Fibroblast of lung (primary cell): ENCODE measurements at regions not wholly inside any gene's neighbourhood (a gene's known extent, or its start where the extent isn't known, plus 50 kb on each side); places are given as distances from the start of the nearest gene placed in this dataset.

Experiments
- EZH2 ChIP-seq: IDR thresholded peaks from 2 replicates; pipeline ENCODE4 v1.5.1; 2012; ENCODE audit warnings: low read length, control low read depth, mild to moderate bottlenecking; ENCODE audit errors: missing control alignments
- TF ChIP-seq, protein P1 (sequence below), 2 donors: IDR thresholded peaks in 1 of 2; conservative IDR thresholded peaks in 1 of 2; 1 replicate in 1 of 2; 2 replicates in 1 of 2; pipeline ENCODE4 v1.5.1; 2011 to 2012; ENCODE audit warnings: low read length in 2 of 2, control low read depth in 1 of 2, inconsistent platforms in 1 of 2, low read depth in 1 of 2, mild to moderate bottlenecking in 1 of 2

DNA sequence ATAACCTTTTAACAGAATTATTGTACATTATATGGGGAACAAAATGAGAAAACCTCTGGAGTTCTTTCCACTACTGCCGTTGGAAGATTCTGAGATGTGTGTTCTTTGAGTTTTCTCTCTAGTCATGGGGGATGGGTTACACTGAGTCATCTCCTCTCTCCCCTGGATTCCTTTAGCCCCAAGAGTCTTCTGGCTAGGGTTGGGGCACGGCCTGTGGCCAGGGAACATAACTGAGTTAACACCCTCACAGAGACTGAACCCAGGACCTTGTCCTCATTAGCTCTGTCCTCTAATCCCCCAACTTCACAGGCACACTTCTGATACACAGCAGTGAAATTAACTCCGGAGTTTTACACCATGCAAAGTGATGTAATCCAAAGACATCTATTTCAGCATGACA, 142.3 kb upstream of the F9 start:
- TF ChIP-seq, protein P1, sequence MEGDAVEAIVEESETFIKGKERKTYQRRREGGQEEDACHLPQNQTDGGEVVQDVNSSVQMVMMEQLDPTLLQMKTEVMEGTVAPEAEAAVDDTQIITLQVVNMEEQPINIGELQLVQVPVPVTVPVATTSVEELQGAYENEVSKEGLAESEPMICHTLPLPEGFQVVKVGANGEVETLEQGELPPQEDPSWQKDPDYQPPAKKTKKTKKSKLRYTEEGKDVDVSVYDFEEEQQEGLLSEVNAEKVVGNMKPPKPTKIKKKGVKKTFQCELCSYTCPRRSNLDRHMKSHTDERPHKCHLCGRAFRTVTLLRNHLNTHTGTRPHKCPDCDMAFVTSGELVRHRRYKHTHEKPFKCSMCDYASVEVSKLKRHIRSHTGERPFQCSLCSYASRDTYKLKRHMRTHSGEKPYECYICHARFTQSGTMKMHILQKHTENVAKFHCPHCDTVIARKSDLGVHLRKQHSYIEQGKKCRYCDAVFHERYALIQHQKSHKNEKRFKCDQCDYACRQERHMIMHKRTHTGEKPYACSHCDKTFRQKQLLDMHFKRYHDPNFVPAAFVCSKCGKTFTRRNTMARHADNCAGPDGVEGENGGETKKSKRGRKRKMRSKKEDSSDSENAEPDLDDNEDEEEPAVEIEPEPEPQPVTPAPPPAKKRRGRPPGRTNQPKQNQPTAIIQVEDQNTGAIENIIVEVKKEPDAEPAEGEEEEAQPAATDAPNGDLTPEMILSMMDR (conservative IDR thresholded peaks at IDR 0.05 in 1 of 2, IDR thresholded peaks at IDR 0.05 in 1 of 2; ENCODE audit: low read depth in 1 of 2, low read length in 2 of 2): no peak
- no peak for TF ChIP-seq EZH2
